ENCODE measurements at regions not wholly inside any gene's neighbourhood (a gene's known extent, or its start where the extent isn't known, plus 50 kb on each side); places are given as distances from the start of the nearest gene placed in this dataset.

DNA sequence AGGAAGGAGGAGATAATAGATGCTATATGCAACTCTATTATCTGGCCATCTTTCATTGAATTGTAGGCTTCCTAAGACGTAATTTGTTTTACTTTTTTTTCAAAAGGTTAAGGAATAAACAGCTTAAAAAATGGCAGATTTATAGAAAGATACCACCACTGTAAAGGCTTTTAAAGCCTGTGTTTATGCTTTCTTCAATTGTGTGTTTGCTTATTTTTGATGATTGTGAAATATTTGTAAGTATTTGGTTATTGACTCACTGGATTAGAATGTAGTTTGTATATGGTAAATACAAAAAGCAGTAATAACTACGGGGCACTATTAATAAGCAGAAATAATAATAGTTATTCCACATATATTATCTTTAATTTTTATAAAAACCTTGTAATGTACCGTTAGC, 437.9 kb downstream of the KLF5 start:
- TF ChIP-seq CTCF (IDR thresholded peaks at IDR 0.05; ENCODE audit: poor library complexity) (no peak), EZH2 (IDR thresholded peaks at IDR 0.05; ENCODE audit: borderline replicate concordance) (no peak)

Data from hepatocyte (in vitro differentiated cells).